PC-3 (cell line): ENCODE measurements at regions not wholly inside any gene's neighbourhood (a gene's known extent, or its start where the extent isn't known, plus 50 kb on each side); places are given as distances from the start of the nearest gene placed in this dataset.

ENCODE experiments used
- EZH2 ChIP-seq: fragments of 300-600 bp; sonication (generic); IDR thresholded peaks from one replicate; pipeline ENCODE4 v1.6.1; 2017; ENCODE audit warnings: antibody characterized with exemption, mild to moderate bottlenecking, low read length; ENCODE audit not compliant: unreplicated experiment
- EZH2phosphoT487 ChIP-seq: fragments of 300-600 bp; sonication (generic); IDR thresholded peaks from 2 replicates; pipeline ENCODE4 v1.6.1; 2018; ENCODE audit warnings: mild to moderate bottlenecking, antibody characterized with exemption, low read length, borderline replicate concordance
- TF ChIP-seq, protein P1 (sequence below): fragments of 300-600 bp; sonication (generic); conservative IDR thresholded peaks from 2 replicates; pipeline ENCODE4 v1.5.1; 2017; ENCODE audit warnings: antibody characterized with exemption, low read depth, mild to moderate bottlenecking, low read length

DNA sequence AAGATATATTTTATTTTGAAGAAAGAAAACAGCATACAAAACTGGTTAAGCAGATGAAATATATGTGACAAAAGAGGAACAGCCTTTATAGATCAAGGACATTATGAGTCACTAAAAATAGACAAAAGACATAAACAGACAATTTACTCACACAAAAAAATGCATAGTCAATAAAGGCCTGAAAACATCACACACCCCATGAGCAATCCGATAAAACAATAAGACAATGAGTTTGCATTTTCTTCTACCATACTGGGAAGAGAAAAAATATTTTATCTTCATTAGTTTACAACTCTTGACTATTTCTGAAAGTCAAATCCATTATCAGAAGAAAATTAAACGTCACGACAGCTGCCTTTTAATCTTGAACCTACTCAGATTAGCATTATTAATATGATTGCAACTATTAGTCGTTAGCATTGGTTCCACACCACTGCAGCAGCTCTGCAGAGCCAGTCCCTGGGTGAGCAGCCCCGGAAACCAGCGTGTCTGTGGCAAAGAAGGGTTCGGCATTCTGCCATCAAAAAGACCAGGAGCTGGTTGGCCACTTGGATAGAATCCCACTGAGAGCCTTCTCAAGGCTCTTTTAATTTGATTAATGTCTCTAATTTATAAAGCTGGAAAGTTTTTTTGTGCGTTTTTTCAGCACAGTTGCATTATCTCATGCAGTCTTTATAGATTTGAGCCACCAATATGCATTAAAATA, 305.4 kb upstream of the SHH start:
- TF ChIP-seq, protein P1, sequence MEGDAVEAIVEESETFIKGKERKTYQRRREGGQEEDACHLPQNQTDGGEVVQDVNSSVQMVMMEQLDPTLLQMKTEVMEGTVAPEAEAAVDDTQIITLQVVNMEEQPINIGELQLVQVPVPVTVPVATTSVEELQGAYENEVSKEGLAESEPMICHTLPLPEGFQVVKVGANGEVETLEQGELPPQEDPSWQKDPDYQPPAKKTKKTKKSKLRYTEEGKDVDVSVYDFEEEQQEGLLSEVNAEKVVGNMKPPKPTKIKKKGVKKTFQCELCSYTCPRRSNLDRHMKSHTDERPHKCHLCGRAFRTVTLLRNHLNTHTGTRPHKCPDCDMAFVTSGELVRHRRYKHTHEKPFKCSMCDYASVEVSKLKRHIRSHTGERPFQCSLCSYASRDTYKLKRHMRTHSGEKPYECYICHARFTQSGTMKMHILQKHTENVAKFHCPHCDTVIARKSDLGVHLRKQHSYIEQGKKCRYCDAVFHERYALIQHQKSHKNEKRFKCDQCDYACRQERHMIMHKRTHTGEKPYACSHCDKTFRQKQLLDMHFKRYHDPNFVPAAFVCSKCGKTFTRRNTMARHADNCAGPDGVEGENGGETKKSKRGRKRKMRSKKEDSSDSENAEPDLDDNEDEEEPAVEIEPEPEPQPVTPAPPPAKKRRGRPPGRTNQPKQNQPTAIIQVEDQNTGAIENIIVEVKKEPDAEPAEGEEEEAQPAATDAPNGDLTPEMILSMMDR, result no peak
- TF ChIP-seq EZH2phosphoT487 (no peak), EZH2 (no peak)
